ENCODE measurements at regions not wholly inside any gene's neighbourhood (a gene's known extent, or its start where the extent isn't known, plus 50 kb on each side); places are given as distances from the start of the nearest gene placed in this dataset.

- no peak overlapping the region for H3K27ac ChIP-seq (ENCODE audit: low read depth, low read length)
- no peaks in the 10 kb centered on the region for H3K36me3 ChIP-seq (ENCODE audit: insufficient read depth, low read length)
- Mint-ChIP-seq H3K27me3 (peaks cover 0 to 4% of the 10 kb centered on the region in 2 donors), H3K4me1 (peaks cover 0 to 8% (median 5%) of the 10 kb centered on the region in 3 donors), H3K27ac (no peak overlapping the region), H3K36me3 (no peaks in the 10 kb centered on the region), H3K9me3 (peaks cover 0 to 12% (median 2%) of the 10 kb centered on the region in 5 donors), H3K4me3 (peak overlapping the region in 2 of 7 donors; percentile 9 to 29)
- POLR2A ChIA-PET: no interaction called here
- no peaks in the 10 kb centered on the region for H3K27me3 ChIP-seq (ENCODE audit: insufficient read depth, low read length, poor library complexity, severe bottlenecking)
- H3K4me1 ChIP-seq (ENCODE audit: insufficient read depth, low read length): no peaks in the 10 kb centered on the region
- no peaks in the 10 kb centered on the region for H3K9me3 ChIP-seq (ENCODE audit: low read length)
- CTCF ChIA-PET: no interaction called here
- DNase-seq: peak in 1 of 5 donors; percentile 38
- no peak overlapping the region for H3K4me3 ChIP-seq (ENCODE audit: low read length)
Observed at GRCh38 chr9:16154521-16155078, 601.8 kb downstream of the CCDC171 start.

GRCh38 chr9:16155878-16156277 lies 603.0 kb downstream of the CCDC171 start:
- H3K27ac Mint-ChIP-seq: no peak overlapping the region

GRCh38 chr9:16157216-16157615 lies 604.4 kb downstream of the CCDC171 start:
- no peaks in the 10 kb centered on the region for H3K4me1 ChIP-seq (ENCODE audit: insufficient read depth, low read length)
- DNase-seq: no peak
- CTCF ChIA-PET: no interaction called here

More at GRCh38 chr9:16155878-16156277, 603.0 kb downstream of the CCDC171 start:
- Mint-ChIP-seq H3K36me3 (no peaks in the 10 kb centered on the region), H3K4me3 (no peak overlapping the region), H3K27me3 (peaks cover 0 to 3% of the 10 kb centered on the region in 2 donors), H3K9me3 (peaks cover 0 to 10% (median under 1%) of the 10 kb centered on the region in 5 donors), H3K4me1 (peaks cover 0 to 8% (median 5%) of the 10 kb centered on the region in 3 donors)
- ChIA-PET CTCF (no interaction called here), POLR2A (no interaction called here)
- Histone ChIP-seq H3K27ac (ENCODE audit: low read depth, low read length) (no peak overlapping the region), H3K9me3 (ENCODE audit: low read length) (no peaks in the 10 kb centered on the region), H3K4me1 (ENCODE audit: insufficient read depth, low read length) (no peaks in the 10 kb centered on the region), H3K4me3 (ENCODE audit: low read length) (no peak overlapping the region), H3K27me3 (ENCODE audit: insufficient read depth, low read length, poor library complexity, severe bottlenecking) (no peaks in the 10 kb centered on the region), H3K36me3 (ENCODE audit: insufficient read depth, low read length) (no peaks in the 10 kb centered on the region)
- no peak for DNase-seq

GRCh38 chr9:16157651-16158050 lies 604.8 kb downstream of the CCDC171 start:
- H3K4me1 Mint-ChIP-seq: peaks cover 0 to 8% (median 5%) of the 10 kb centered on the region in 3 donors
- no peak overlapping the region for H3K27ac ChIP-seq (ENCODE audit: low read depth, low read length)
- H3K36me3 Mint-ChIP-seq: no peaks in the 10 kb centered on the region
- H3K9me3 ChIP-seq (ENCODE audit: low read length): no peaks in the 10 kb centered on the region
- peaks cover 0 to 2% of the 10 kb centered on the region in 2 donors for H3K27me3 Mint-ChIP-seq
- no peaks in the 10 kb centered on the region for H3K27me3 ChIP-seq (ENCODE audit: insufficient read depth, low read length, poor library complexity, severe bottlenecking)
- H3K27ac Mint-ChIP-seq: no peak overlapping the region
- H3K9me3 Mint-ChIP-seq: peaks cover 0 to 5% (median 0%) of the 10 kb centered on the region in 5 donors
- H3K36me3 ChIP-seq (ENCODE audit: insufficient read depth, low read length): no peaks in the 10 kb centered on the region
- H3K4me1 ChIP-seq (ENCODE audit: insufficient read depth, low read length): no peaks in the 10 kb centered on the region
- ChIA-PET CTCF (interaction anchor here (0.7 kb wide), 1 partner anchor 1647 kb away, joined by 3 read pairs; no protein-coding TSS in a partner anchor), POLR2A (no interaction called here)
- H3K4me3 ChIP-seq (ENCODE audit: low read length): no peak overlapping the region
- DNase-seq: no peak
- no peak overlapping the region for H3K4me3 Mint-ChIP-seq

More at GRCh38 chr9:16157216-16157615, 604.4 kb downstream of the CCDC171 start:
- Mint-ChIP-seq H3K4me1 (peaks cover 0 to 8% (median 5%) of the 10 kb centered on the region in 3 donors), H3K4me3 (no peak overlapping the region), H3K27me3 (peaks cover 0 to 2% of the 10 kb centered on the region in 2 donors), H3K27ac (no peak overlapping the region), H3K36me3 (no peaks in the 10 kb centered on the region), H3K9me3 (peaks cover 0 to 6% (median 0%) of the 10 kb centered on the region in 5 donors)
- H3K27me3 ChIP-seq (ENCODE audit: insufficient read depth, low read length, poor library complexity, severe bottlenecking): no peaks in the 10 kb centered on the region
- H3K36me3 ChIP-seq (ENCODE audit: insufficient read depth, low read length): no peaks in the 10 kb centered on the region
- no peak overlapping the region for H3K4me3 ChIP-seq (ENCODE audit: low read length)
- no peaks in the 10 kb centered on the region for H3K9me3 ChIP-seq (ENCODE audit: low read length)
- POLR2A ChIA-PET: no interaction called here
- no peak overlapping the region for H3K27ac ChIP-seq (ENCODE audit: low read depth, low read length)

GRCh38 chr9:16158093-16158492 lies 605.2 kb downstream of the CCDC171 start:
- H3K4me3 Mint-ChIP-seq: no peak overlapping the region
- peaks cover 0 to 3% (median 0%) of the 10 kb centered on the region in 5 donors for H3K9me3 Mint-ChIP-seq
- Histone ChIP-seq H3K9me3 (ENCODE audit: low read length) (no peaks in the 10 kb centered on the region), H3K36me3 (ENCODE audit: insufficient read depth, low read length) (no peaks in the 10 kb centered on the region), H3K4me3 (ENCODE audit: low read length) (no peak overlapping the region), H3K4me1 (ENCODE audit: insufficient read depth, low read length) (no peaks in the 10 kb centered on the region), H3K27me3 (ENCODE audit: insufficient read depth, low read length, poor library complexity, severe bottlenecking) (no peaks in the 10 kb centered on the region), H3K27ac (ENCODE audit: low read depth, low read length) (no peak overlapping the region)
- H3K27me3 Mint-ChIP-seq: peaks cover 0 to 2% of the 10 kb centered on the region in 2 donors
- no peak overlapping the region for H3K27ac Mint-ChIP-seq
- H3K36me3 Mint-ChIP-seq: no peaks in the 10 kb centered on the region
- H3K4me1 Mint-ChIP-seq: peaks cover 0 to 8% (median 5%) of the 10 kb centered on the region in 3 donors
- CTCF ChIA-PET: interaction anchor here (0.7 kb wide), 1 partner anchor 1646 kb away, joined by 3 read pairs; no protein-coding TSS in a partner anchor
- DNase-seq: no peak
- POLR2A ChIA-PET: no interaction called here

GRCh38 chr9:16161483-16161882 lies 608.6 kb downstream of the CCDC171 start:
- H3K9me3 ChIP-seq (ENCODE audit: low read length): no peaks in the 10 kb centered on the region
- Mint-ChIP-seq H3K9me3 (peaks cover 0 to 11% (median 5%) of the 10 kb centered on the region in 5 donors), H3K4me1 (no peaks in the 10 kb centered on the region), H3K27ac (no peak overlapping the region), H3K27me3 (no peaks in the 10 kb centered on the region), H3K4me3 (no peak overlapping the region), H3K36me3 (no peaks in the 10 kb centered on the region)
- ChIA-PET POLR2A (no interaction called here), CTCF (no interaction called here)
- no peak overlapping the region for H3K27ac ChIP-seq (ENCODE audit: low read depth, low read length)
- DNase-seq: no peak
- no peak overlapping the region for H3K4me3 ChIP-seq (ENCODE audit: low read length)
- H3K27me3 ChIP-seq (ENCODE audit: insufficient read depth, low read length, poor library complexity, severe bottlenecking): no peaks in the 10 kb centered on the region
- H3K36me3 ChIP-seq (ENCODE audit: insufficient read depth, low read length): no peaks in the 10 kb centered on the region
- no peaks in the 10 kb centered on the region for H3K4me1 ChIP-seq (ENCODE audit: insufficient read depth, low read length)

GRCh38 chr9:16170119-16170518 lies 617.3 kb downstream of the CCDC171 start:
- no peaks in the 10 kb centered on the region for H3K4me1 ChIP-seq (ENCODE audit: insufficient read depth, low read length)
- no peaks in the 10 kb centered on the region for H3K9me3 ChIP-seq (ENCODE audit: low read length)
- H3K27me3 ChIP-seq (ENCODE audit: insufficient read depth, low read length, poor library complexity, severe bottlenecking): no peaks in the 10 kb centered on the region
- ChIA-PET CTCF (no interaction called here), POLR2A (no interaction called here)
- H3K27ac ChIP-seq (ENCODE audit: low read depth, low read length): no peak overlapping the region
- H3K4me1 Mint-ChIP-seq: no peaks in the 10 kb centered on the region
- DNase-seq: no peak
- H3K36me3 Mint-ChIP-seq: no peaks in the 10 kb centered on the region
- peaks cover 0 to 10% (median 0%) of the 10 kb centered on the region in 5 donors for H3K9me3 Mint-ChIP-seq
- peaks cover 0 to 2% of the 10 kb centered on the region in 2 donors for H3K27me3 Mint-ChIP-seq
- H3K27ac Mint-ChIP-seq: no peak overlapping the region
- no peak overlapping the region for H3K4me3 ChIP-seq (ENCODE audit: low read length)
- H3K36me3 ChIP-seq (ENCODE audit: insufficient read depth, low read length): no peaks in the 10 kb centered on the region
- H3K4me3 Mint-ChIP-seq: no peak overlapping the region

GRCh38 chr9:16171911-16172310 lies 619.1 kb downstream of the CCDC171 start:
- no peak overlapping the region for H3K27ac ChIP-seq (ENCODE audit: low read depth, low read length)
- Mint-ChIP-seq H3K4me3 (no peak overlapping the region), H3K36me3 (no peaks in the 10 kb centered on the region), H3K4me1 (no peaks in the 10 kb centered on the region), H3K9me3 (peaks cover 0 to 3% (median 0%) of the 10 kb centered on the region in 5 donors), H3K27ac (no peak overlapping the region), H3K27me3 (peaks cover 0 to 2% of the 10 kb centered on the region in 2 donors)
- H3K27me3 ChIP-seq (ENCODE audit: insufficient read depth, low read length, poor library complexity, severe bottlenecking): no peaks in the 10 kb centered on the region
- CTCF ChIA-PET: no interaction called here
- no peaks in the 10 kb centered on the region for H3K9me3 ChIP-seq (ENCODE audit: low read length)
- H3K36me3 ChIP-seq (ENCODE audit: insufficient read depth, low read length): no peaks in the 10 kb centered on the region
- no peaks in the 10 kb centered on the region for H3K4me1 ChIP-seq (ENCODE audit: insufficient read depth, low read length)
- no peak for DNase-seq
- no peak overlapping the region for H3K4me3 ChIP-seq (ENCODE audit: low read length)
- POLR2A ChIA-PET: no interaction called here

All from CD8-positive, alpha-beta memory T cell (primary cell).